GM19351 (cell line): ENCODE measurements at regions not wholly inside any gene's neighbourhood (a gene's known extent, or its start where the extent isn't known, plus 50 kb on each side); places are given as distances from the start of the nearest gene placed in this dataset.

ENCODE experiments used
- ATAC-seq: cut with Tn5 transposase; IDR thresholded peaks from one replicate; pipeline ENCODE4 v1.9.1; 2021; ENCODE audit warnings: mild to moderate bottlenecking, moderate library complexity; ENCODE audit not compliant: unreplicated experiment

GRCh38 chr12:4108803-4109345, 164.7 kb upstream of the CCND2 start:
- ATAC-seq = no peak

GRCh38 chr12:4107911-4108697, 165.5 kb upstream of the CCND2 start:
- no peak for ATAC-seq

GRCh38 chr12:4107436-4107878, 166.1 kb upstream of the CCND2 start:
- ATAC-seq = peak; percentile 86

GRCh38 chr12:4106621-4107020, 166.9 kb upstream of the CCND2 start:
- no peak for ATAC-seq

GRCh38 chr12:4104722-4105244, 168.8 kb upstream of the CCND2 start:
- no peak for ATAC-seq

- ATAC-seq = no peak
These were observed 174.3 kb upstream of the CCND2 start for GRCh38 chr12:4099276-4099675.

GRCh38 chr12:4091016-4091743, 182.4 kb upstream of the CCND2 start:
- ATAC-seq = no peak

GRCh38 chr12:4089956-4090355, 183.6 kb upstream of the CCND2 start:
- no peak for ATAC-seq

- no peak for ATAC-seq
These were observed 184.4 kb upstream of the CCND2 start for GRCh38 chr12:4089121-4089606.

- no peak for ATAC-seq
These were observed 185.1 kb upstream of the CCND2 start for GRCh38 chr12:4088451-4088850.

- no peak for ATAC-seq
These were observed 187.1 kb upstream of the CCND2 start for GRCh38 chr12:4086481-4086880.

- ATAC-seq = no peak
These were observed 189.0 kb upstream of the CCND2 start for GRCh38 chr12:4084573-4084972.

- ATAC-seq = no peak
These were observed 190.7 kb upstream of the CCND2 start for GRCh38 chr12:4082809-4083403.

GRCh38 chr12:4080213-4080612, 193.3 kb upstream of the CCND2 start:
- no peak for ATAC-seq

GRCh38 chr12:4074129-4074528, 199.4 kb upstream of the CCND2 start:
- ATAC-seq = no peak

GRCh38 chr12:4069670-4070010, 196.4 kb upstream of the PARP11 start:
- ATAC-seq = no peak

GRCh38 chr12:4068981-4069669, 195.9 kb upstream of the PARP11 start:
- ATAC-seq = no peak

- ATAC-seq = no peak
These were observed 190.8 kb upstream of the PARP11 start for GRCh38 chr12:4064008-4064407.

GRCh38 chr12:4059898-4060568, 186.8 kb upstream of the PARP11 start:
- ATAC-seq = no peak
